HG03565 (cell line): ENCODE measurements at regions not wholly inside any gene's neighbourhood (a gene's known extent, or its start where the extent isn't known, plus 50 kb on each side); places are given as distances from the start of the nearest gene placed in this dataset.
A peak's percentile ranks its signal among the peaks of the same experiment; 100 is the strongest.

Experiments
- ATAC-seq: cut with Tn5 transposase; IDR thresholded peaks from one replicate; pipeline ENCODE4 v1.9.1; 2021; ENCODE audit warnings: mild to moderate bottlenecking, moderate library complexity; ENCODE audit not compliant: unreplicated experiment

DNA sequence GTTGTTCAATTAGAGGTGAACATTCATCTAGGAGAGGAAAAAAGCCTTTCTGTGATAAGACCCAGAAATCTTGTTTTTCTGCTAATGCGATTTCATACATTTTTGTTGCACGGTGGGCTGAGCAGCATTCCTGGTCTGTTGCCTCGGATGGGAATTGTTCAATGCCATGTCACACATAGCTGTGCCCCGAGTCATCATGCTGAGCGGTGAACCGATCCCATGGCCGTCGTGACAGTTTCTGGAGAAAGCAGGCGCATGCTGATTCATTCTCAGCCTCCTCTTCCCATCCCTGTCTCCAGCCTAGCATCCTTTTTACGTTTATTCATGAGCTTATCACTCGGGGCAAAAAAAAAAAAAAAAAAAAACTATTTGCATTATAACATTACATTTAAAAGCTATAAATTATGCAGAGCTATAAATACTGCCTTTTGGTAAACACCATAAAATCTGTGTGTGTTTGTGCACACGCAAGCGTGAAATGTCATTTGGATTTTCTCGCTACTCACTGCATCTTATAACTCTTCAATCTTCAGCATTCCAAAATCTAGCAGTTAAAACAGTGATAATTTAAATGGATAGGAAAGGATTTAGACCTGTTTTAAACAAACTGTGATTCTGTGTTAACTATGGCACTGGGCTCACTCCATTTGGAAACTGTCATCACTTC lies 58.9 kb upstream of the IFNGR1 start:
- ATAC-seq: no peak

DNA sequence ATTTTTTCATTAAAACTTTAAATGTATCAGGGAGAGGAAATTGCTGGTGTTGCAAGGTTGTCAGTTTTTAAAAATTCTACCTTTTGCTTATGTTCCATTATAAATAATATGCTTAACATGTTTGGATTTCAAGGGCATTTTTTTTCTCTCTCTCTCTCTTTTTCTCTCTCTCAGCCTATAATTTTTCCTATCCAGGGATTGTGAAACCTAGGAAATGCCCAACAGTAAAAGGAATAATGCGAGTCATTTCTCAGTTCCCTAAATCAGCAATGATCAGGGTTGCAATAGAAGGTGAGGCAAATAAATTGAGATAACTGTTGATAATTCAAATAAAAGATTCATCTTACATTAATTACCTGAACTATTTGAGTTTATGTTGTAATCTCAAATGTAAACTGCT lies 53.2 kb upstream of the IFNGR1 start:
- ATAC-seq: no peak

- peak; percentile 74 for ATAC-seq
These were observed 52.3 kb upstream of the IFNGR1 start for GRCh38 chr6:137271245-137272183.

- no peak for ATAC-seq
These were observed 50.6 kb upstream of the IFNGR1 start for GRCh38 chr6:137269803-137270202.

GRCh38 chr6:137269347-137269746 lies 50.2 kb upstream of the IFNGR1 start:
- ATAC-seq: no peak
